Progenitor cell of endocrine pancreas (in vitro differentiated cells): ENCODE measurements at regions not wholly inside any gene's neighbourhood (a gene's known extent, or its start where the extent isn't known, plus 50 kb on each side); places are given as distances from the start of the nearest gene placed in this dataset.

Experiments
- DNase-seq: peaks from one replicate; pipeline ENCODE4 v3.0.0; 2021; ENCODE audit warnings: low spot score; ENCODE audit not compliant: unreplicated experiment
- H3K27ac Mint-ChIP-seq: 2 replicates; pipeline ENCODE4 v1.8.0; 2021; ENCODE audit warnings: mild to moderate bottlenecking, moderate library complexity, mixed read lengths
- H3K27me3 Mint-ChIP-seq: 2 replicates; pipeline ENCODE4 v1.8.0; 2021; ENCODE audit warnings: mixed read lengths
- H3K36me3 Mint-ChIP-seq: 2 replicates; pipeline ENCODE4 v1.8.0; 2022; ENCODE audit warnings: mixed read lengths; ENCODE audit not compliant: insufficient read depth
- H3K4me1 Mint-ChIP-seq: 2 replicates; pipeline ENCODE4 v1.8.0; 2021; ENCODE audit warnings: low read depth, mixed read lengths
- H3K4me3 Mint-ChIP-seq: 2 replicates; pipeline ENCODE4 v1.8.0; 2021; ENCODE audit warnings: low read depth, mild to moderate bottlenecking, moderate library complexity, mixed read lengths
- H3K9me3 Mint-ChIP-seq: 2 replicates; pipeline ENCODE4 v1.8.0; 2021; ENCODE audit warnings: low read depth, mixed read lengths
- TF ChIP-seq, protein P1 (sequence below): fragments of 200-600 bp; sonication (generic); IDR thresholded peaks from one replicate; pipeline ENCODE4 v1.5.0; 2021; ENCODE audit warnings: antibody characterized with exemption, mild to moderate bottlenecking; ENCODE audit not compliant: unreplicated experiment

- Mint-ChIP-seq H3K27ac (no peak overlapping the region), H3K27me3 (peaks cover 14% of the 10 kb centered on the region), H3K9me3 (peaks cover 3% of the 10 kb centered on the region), H3K4me3 (no peak overlapping the region), H3K36me3 (no peaks in the 10 kb centered on the region), H3K4me1 (peaks cover 10% of the 10 kb centered on the region)
- TF ChIP-seq, protein P1, sequence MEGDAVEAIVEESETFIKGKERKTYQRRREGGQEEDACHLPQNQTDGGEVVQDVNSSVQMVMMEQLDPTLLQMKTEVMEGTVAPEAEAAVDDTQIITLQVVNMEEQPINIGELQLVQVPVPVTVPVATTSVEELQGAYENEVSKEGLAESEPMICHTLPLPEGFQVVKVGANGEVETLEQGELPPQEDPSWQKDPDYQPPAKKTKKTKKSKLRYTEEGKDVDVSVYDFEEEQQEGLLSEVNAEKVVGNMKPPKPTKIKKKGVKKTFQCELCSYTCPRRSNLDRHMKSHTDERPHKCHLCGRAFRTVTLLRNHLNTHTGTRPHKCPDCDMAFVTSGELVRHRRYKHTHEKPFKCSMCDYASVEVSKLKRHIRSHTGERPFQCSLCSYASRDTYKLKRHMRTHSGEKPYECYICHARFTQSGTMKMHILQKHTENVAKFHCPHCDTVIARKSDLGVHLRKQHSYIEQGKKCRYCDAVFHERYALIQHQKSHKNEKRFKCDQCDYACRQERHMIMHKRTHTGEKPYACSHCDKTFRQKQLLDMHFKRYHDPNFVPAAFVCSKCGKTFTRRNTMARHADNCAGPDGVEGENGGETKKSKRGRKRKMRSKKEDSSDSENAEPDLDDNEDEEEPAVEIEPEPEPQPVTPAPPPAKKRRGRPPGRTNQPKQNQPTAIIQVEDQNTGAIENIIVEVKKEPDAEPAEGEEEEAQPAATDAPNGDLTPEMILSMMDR = no peak
- DNase-seq = no peak
Observed at GRCh38 chr2:8239531-8240088, 442.2 kb upstream of the ID2 start.

DNA sequence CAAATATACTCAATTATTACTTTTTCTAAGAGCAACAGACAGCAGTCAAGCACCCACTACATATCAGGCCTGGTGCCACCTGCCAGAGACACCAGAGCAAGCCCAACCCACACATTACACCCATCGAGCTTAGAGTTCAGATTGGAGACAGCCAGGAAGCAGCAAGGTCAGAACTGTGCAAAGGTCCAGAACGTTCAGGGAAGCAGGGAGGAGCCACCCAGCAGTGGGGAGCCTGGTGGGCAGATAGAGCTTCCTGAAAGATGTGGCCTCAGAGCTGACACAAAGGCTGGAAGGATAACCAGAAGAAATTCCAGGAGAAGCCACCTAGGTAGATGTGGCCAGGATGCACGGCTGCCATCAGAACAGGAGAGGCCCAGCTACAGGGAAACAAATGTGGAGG is 440.5 kb upstream of the ID2 start:
- peaks cover 14% of the 10 kb centered on the region for H3K27me3 Mint-ChIP-seq
- peaks cover 5% of the 10 kb centered on the region for H3K4me1 Mint-ChIP-seq
- no peak overlapping the region for H3K4me3 Mint-ChIP-seq
- no peak for DNase-seq
- H3K9me3 Mint-ChIP-seq = peaks cover 7% of the 10 kb centered on the region
- no peak overlapping the region for H3K27ac Mint-ChIP-seq
- TF ChIP-seq, protein P1 = no peak
- H3K36me3 Mint-ChIP-seq = no peaks in the 10 kb centered on the region

DNA sequence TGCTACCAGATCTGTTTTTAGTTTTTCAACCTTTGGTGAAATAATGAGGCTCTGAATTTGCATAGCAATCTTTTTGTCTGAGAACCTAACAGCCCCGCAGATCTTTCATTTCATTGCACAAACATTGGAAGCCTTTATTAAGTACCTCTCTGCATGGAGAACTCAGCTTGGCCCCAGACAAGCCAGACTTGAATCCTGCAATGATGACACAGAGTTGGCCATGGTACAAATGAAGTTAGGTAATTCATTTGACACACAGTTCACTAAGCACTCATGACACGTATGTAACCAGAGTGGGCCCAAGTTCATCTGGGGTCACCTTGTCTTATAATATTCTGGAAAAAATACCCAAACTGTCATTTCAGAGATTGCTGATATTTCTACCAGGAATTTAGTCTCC is 439.1 kb upstream of the ID2 start:
- Mint-ChIP-seq H3K4me3 (no peak overlapping the region), H3K9me3 (peaks cover 7% of the 10 kb centered on the region), H3K36me3 (no peaks in the 10 kb centered on the region), H3K27ac (no peak overlapping the region), H3K27me3 (peaks cover 5% of the 10 kb centered on the region), H3K4me1 (peaks cover 5% of the 10 kb centered on the region)
- DNase-seq = no peak
- TF ChIP-seq, protein P1 = no peak

DNA sequence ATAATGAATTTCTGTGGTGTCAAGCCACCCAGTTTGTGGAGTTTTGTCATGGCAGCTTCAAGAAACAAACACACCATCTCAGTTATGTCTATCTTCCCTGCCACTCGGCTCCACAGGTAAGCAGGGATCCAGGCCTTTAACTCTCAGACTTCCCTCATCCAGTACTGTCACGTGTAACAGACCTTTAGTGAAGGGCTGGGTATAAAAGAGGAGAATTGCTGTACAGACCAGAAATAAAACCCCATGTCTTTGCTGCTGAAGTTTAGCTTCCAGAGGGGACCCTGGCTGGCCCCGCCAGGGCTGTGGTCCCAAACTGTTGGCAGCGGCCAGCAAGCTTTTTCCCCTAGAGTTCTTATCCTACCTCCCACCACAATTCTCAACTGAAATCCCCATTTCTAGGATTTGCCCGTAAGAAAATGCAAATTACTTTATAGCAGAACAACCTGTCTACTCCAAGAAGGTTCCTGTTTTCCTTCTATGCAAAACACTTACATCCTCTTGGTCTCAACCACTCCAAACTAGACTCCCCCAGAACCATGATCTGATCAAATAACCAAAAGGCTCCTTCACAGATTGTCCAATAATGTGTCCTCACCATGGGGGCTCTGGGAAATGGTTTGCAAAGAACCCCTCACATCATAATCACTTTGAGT is 438.0 kb upstream of the ID2 start:
- H3K27ac Mint-ChIP-seq = no peak overlapping the region
- H3K4me3 Mint-ChIP-seq = no peak overlapping the region
- H3K27me3 Mint-ChIP-seq = peaks cover 2% of the 10 kb centered on the region
- TF ChIP-seq, protein P1 = no peak
- H3K36me3 Mint-ChIP-seq = no peaks in the 10 kb centered on the region
- DNase-seq = no peak
- peaks cover 7% of the 10 kb centered on the region for H3K9me3 Mint-ChIP-seq
- H3K4me1 Mint-ChIP-seq = peaks cover 8% of the 10 kb centered on the region

DNA sequence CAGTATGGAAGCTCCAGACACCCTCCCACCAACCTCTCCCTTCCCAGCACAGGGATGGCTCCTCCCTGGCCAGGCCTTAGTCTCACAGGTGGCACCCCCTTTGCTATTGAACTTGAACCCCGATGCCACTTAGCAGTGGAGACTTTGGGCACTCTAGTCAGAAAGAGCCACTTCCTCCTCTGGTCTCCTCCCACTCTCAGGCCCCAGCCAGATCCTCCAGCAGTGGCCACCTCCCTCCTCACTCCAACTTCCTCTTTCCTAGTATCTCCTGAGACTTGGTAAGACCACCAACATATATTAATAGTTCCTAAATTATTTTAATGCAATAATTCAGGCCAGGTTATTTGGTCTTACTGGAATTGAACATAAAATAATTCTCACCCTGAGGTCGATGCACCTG is 437.2 kb upstream of the ID2 start:
- no peak overlapping the region for H3K27ac Mint-ChIP-seq
- no peaks in the 10 kb centered on the region for H3K36me3 Mint-ChIP-seq
- peaks cover 5% of the 10 kb centered on the region for H3K4me1 Mint-ChIP-seq
- TF ChIP-seq, protein P1 = no peak
- no peaks in the 10 kb centered on the region for H3K27me3 Mint-ChIP-seq
- no peak for DNase-seq
- H3K4me3 Mint-ChIP-seq = no peak overlapping the region
- H3K9me3 Mint-ChIP-seq = peaks cover 7% of the 10 kb centered on the region
